C4-2B (cell line): ENCODE measurements at regions not wholly inside any gene's neighbourhood (a gene's known extent, or its start where the extent isn't known, plus 50 kb on each side); places are given as distances from the start of the nearest gene placed in this dataset.

Source experiments
- CTCF ChIP-seq: fragments of 450-650 bp; conservative IDR thresholded peaks from 2 replicates; pipeline ENCODE4 v1.5.1; 2017; ENCODE audit warnings: mild to moderate bottlenecking
- ZFX ChIP-seq: fragments of 450-650 bp; IDR thresholded peaks from 2 replicates; pipeline ENCODE4 v1.6.1; 2017

DNA sequence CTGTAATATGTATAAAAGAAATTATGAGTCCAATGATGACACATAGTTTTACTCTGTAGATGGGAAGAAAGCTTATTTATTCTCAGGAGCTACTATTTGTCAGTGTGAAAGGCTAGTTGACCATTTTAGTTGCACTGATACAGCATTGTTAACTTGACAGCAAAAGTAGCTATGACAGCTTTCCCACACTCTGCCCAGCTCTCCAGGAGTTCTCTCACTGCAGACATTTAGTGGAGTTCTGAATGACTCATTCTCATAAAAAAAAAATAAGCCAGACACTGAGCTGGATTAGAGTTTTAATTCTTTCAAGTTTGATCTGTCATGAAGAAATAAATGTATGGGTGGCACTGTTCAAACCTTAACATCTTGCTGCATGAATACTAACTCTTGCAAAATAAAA, 77.2 kb upstream of the CFAP20DC start:
- TF ChIP-seq CTCF (no peak), ZFX (no peak)
